Sigmoid colon (tissue), 4 donors: ENCODE measurements at regions not wholly inside any gene's neighbourhood (a gene's known extent, or its start where the extent isn't known, plus 50 kb on each side); places are given as distances from the start of the nearest gene placed in this dataset.

ENCODE experiments used
- EP300 ChIP-seq, 4 donors: sonication (generic); formaldehyde crosslinking; IDR thresholded peaks; one replicate each; pipeline ENCODE4 v1.6.1; 2017; ENCODE audit warnings: antibody characterized with exemption in 4 of 4
- POLR2A ChIP-seq, 2 donors: fragments of 450-650 bp; IDR thresholded peaks; one replicate each; pipeline ENCODE4 v1.6.1; 2016; ENCODE audit warnings: antibody characterized with exemption in 2 of 2, mild to moderate bottlenecking in 2 of 2, moderate library complexity in 2 of 2
- POLR2AphosphoS5 ChIP-seq, 4 donors: sonication (generic); formaldehyde crosslinking; IDR thresholded peaks; one replicate each; pipeline ENCODE4 v1.6.1; 2017; ENCODE audit warnings: antibody characterized with exemption in 4 of 4

- TF ChIP-seq POLR2A (IDR thresholded peaks at IDR 0.05) (no peak), EP300 (IDR thresholded peaks at IDR 0.05) (no peak), POLR2AphosphoS5 (IDR thresholded peaks at IDR 0.05) (no peak)
Measured at GRCh38 chr3:169020371-169020770, 643.1 kb downstream of the MECOM start.
